ENCODE measurements at regions not wholly inside any gene's neighbourhood (a gene's known extent, or its start where the extent isn't known, plus 50 kb on each side); places are given as distances from the start of the nearest gene placed in this dataset.
A peak's percentile ranks its signal among the peaks of the same experiment; 100 is the strongest.

GRCh38 chr5:100691548-100691947 is 156.4 kb downstream of the FAM174A start:
- no peak for TF ChIP-seq CTCF (IDR thresholded peaks at IDR 0.05)
- 97 to 100% (median 97%) methylated on average over 1 of the region's 1 CpG for WGBS, 3 donors
- intact Hi-C loops (cut with DNase I), result no loop called here
- no peaks in the 10 kb centered on the region for H3K9me3 ChIP-seq
- no peaks in the 10 kb centered on the region for H3K4me1 ChIP-seq
- ATAC-seq, result no peak
- H3K36me3 ChIP-seq (ENCODE audit: insufficient read depth in 1 of 2, low read depth in 1 of 2), result no peaks in the 10 kb centered on the region
- no peak overlapping the region for H3K4me3 ChIP-seq
- no peak overlapping the region for H3K27ac ChIP-seq
- no peak for DNase-seq
- H3K27me3 ChIP-seq (ENCODE audit: insufficient read depth in 3 of 3, low read length in 2 of 3), result no peaks in the 10 kb centered on the region

- WGBS, 3 donors, result 70 to 81% (median 77%) methylated on average over 1 of the region's 1 CpG
- H3K36me3 ChIP-seq (ENCODE audit: insufficient read depth in 1 of 2, low read depth in 1 of 2), result no peaks in the 10 kb centered on the region
Observed at GRCh38 chr5:100693481-100693880, 158.3 kb downstream of the FAM174A start.

GRCh38 chr5:100694100-100694499 is 158.9 kb downstream of the FAM174A start:
- H3K9me3 ChIP-seq, result no peaks in the 10 kb centered on the region
- no peaks in the 10 kb centered on the region for H3K36me3 ChIP-seq (ENCODE audit: insufficient read depth in 1 of 2, low read depth in 1 of 2)
- DNase-seq (no peak), ATAC-seq (no peak)
- H3K4me3 ChIP-seq, result no peak overlapping the region
- H3K27me3 ChIP-seq (ENCODE audit: insufficient read depth in 3 of 3, low read length in 2 of 3), result no peaks in the 10 kb centered on the region
- intact Hi-C loops (cut with DNase I), result no loop called here
- 60 to 65% (median 65%) methylated on average over 4 of the region's 4 CpGs for WGBS, 3 donors
- no peaks in the 10 kb centered on the region for H3K4me1 ChIP-seq
- H3K27ac ChIP-seq, result no peak overlapping the region
- no peak for TF ChIP-seq CTCF (IDR thresholded peaks at IDR 0.05)

More at GRCh38 chr5:100693481-100693880, 158.3 kb downstream of the FAM174A start:
- Histone ChIP-seq H3K27ac (no peak overlapping the region), H3K27me3 (ENCODE audit: insufficient read depth in 3 of 3, low read length in 2 of 3) (no peaks in the 10 kb centered on the region), H3K4me3 (no peak overlapping the region), H3K4me1 (no peaks in the 10 kb centered on the region), H3K9me3 (no peaks in the 10 kb centered on the region)
- ATAC-seq (no peak), DNase-seq (no peak)
- TF ChIP-seq CTCF (IDR thresholded peaks at IDR 0.05), result no peak
- intact Hi-C loops (cut with DNase I), result no loop called here

GRCh38 chr5:100697970-100698369 is 162.8 kb downstream of the FAM174A start:
- Histone ChIP-seq H3K36me3 (ENCODE audit: insufficient read depth in 1 of 2, low read depth in 1 of 2) (no peaks in the 10 kb centered on the region), H3K27ac (no peak overlapping the region), H3K27me3 (ENCODE audit: insufficient read depth in 3 of 3, low read length in 2 of 3) (no peaks in the 10 kb centered on the region), H3K4me3 (no peak overlapping the region), H3K4me1 (no peaks in the 10 kb centered on the region), H3K9me3 (no peaks in the 10 kb centered on the region)
- DNase-seq (no peak), ATAC-seq (no peak)
- intact Hi-C loops (cut with DNase I), result no loop called here
- no peak for TF ChIP-seq CTCF (IDR thresholded peaks at IDR 0.05)
- 83 to 90% (median 85%) methylated on average over 2 of the region's 2 CpGs for WGBS, 3 donors

GRCh38 chr5:100706776-100707175 is 171.6 kb downstream of the FAM174A start:
- Histone ChIP-seq H3K4me3 (no peak overlapping the region), H3K27ac (no peak overlapping the region), H3K36me3 (ENCODE audit: insufficient read depth in 1 of 2, low read depth in 1 of 2) (no peaks in the 10 kb centered on the region), H3K9me3 (no peaks in the 10 kb centered on the region), H3K4me1 (no peaks in the 10 kb centered on the region), H3K27me3 (ENCODE audit: insufficient read depth in 3 of 3, low read length in 2 of 3) (no peaks in the 10 kb centered on the region)
- intact Hi-C loops (cut with DNase I), result no loop called here
- peak in 1 of 4 donors; percentile 33 for ATAC-seq
- no peak for DNase-seq
- WGBS, 3 donors, result 41 to 58% (median 53%) methylated on average over 1 of the region's 1 CpG
- peak; percentile 28 for TF ChIP-seq CTCF (IDR thresholded peaks at IDR 0.05)

Measured in psoas muscle (tissue), 7 donors.